ENCODE measurements at regions not wholly inside any gene's neighbourhood (a gene's known extent, or its start where the extent isn't known, plus 50 kb on each side); places are given as distances from the start of the nearest gene placed in this dataset.

- TF ChIP-seq CTCF (IDR thresholded peaks at IDR 0.05) (no peak), POLR2AphosphoS5 (IDR thresholded peaks at IDR 0.05; ENCODE audit: insufficient read depth in 1 of 2, low read depth in 1 of 2) (no peak), POLR2A (IDR thresholded peaks at IDR 0.05) (no peak)
Observed at GRCh38 chr13:70662231-70662940, 554.1 kb upstream of the KLHL1 start.
